GM19240 (cell line): ENCODE measurements at regions not wholly inside any gene's neighbourhood (a gene's known extent, or its start where the extent isn't known, plus 50 kb on each side); places are given as distances from the start of the nearest gene placed in this dataset.
"Not testable (repeated sequence)": the region's sequence is repeated elsewhere in the genome, so short reads cannot be mapped to it uniquely, and the experiment has no call there.

ENCODE experiments used
- DNase-seq: peaks from one replicate; pipeline ENCODE4 v3.0.0; 2011; ENCODE audit warnings: low spot score; ENCODE audit not compliant: insufficient read length

- DNase-seq, result no peak
Observed at GRCh38 chr4:83783215-83783614, 247.3 kb downstream of the GPAT3 start.

- no peak for DNase-seq
Observed at GRCh38 chr4:83782591-83782990, 246.7 kb downstream of the GPAT3 start.

- DNase-seq, result no peak
Observed at GRCh38 chr4:83781434-83781833, 245.5 kb downstream of the GPAT3 start.

GRCh38 chr4:83780053-83780733, 244.3 kb downstream of the GPAT3 start:
- no peak for DNase-seq

GRCh38 chr4:83779103-83780052, 243.5 kb downstream of the GPAT3 start:
- DNase-seq, result no peak

- DNase-seq, result no peak
Observed at GRCh38 chr4:83772685-83773084, 236.8 kb downstream of the GPAT3 start.

- peak; percentile 3 for DNase-seq
Observed at GRCh38 chr4:83771113-83771705, 235.3 kb downstream of the GPAT3 start.

- DNase-seq, result no peak
Observed at GRCh38 chr4:83768146-83768545, 232.2 kb downstream of the GPAT3 start.

GRCh38 chr4:83767067-83767466, 231.2 kb downstream of the GPAT3 start:
- DNase-seq, result no peak

- DNase-seq, result no peak
Observed at GRCh38 chr4:83759611-83760010, 223.7 kb downstream of the GPAT3 start.

- DNase-seq, result no peak
Observed at GRCh38 chr4:83758285-83758684, 222.4 kb downstream of the GPAT3 start.

GRCh38 chr4:83757121-83757621, 221.3 kb downstream of the GPAT3 start:
- no peak for DNase-seq

- DNase-seq, result no peak
Observed at GRCh38 chr4:83753260-83753659, 217.4 kb downstream of the GPAT3 start.

GRCh38 chr4:83751336-83751949, 215.5 kb downstream of the GPAT3 start:
- DNase-seq, result no peak

- DNase-seq, result no peak
Observed at GRCh38 chr4:83748711-83749110, 212.8 kb downstream of the GPAT3 start.

GRCh38 chr4:83738895-83739294, 203.0 kb downstream of the GPAT3 start:
- no peak for DNase-seq

GRCh38 chr4:83734576-83734975, 198.7 kb downstream of the GPAT3 start:
- no peak for DNase-seq

- no peak for DNase-seq
Observed at GRCh38 chr4:83732114-83732635, 196.3 kb downstream of the GPAT3 start.

GRCh38 chr4:83731609-83732008, 195.7 kb downstream of the GPAT3 start:
- DNase-seq, result no peak

- not testable (repeated sequence) for DNase-seq
Observed at GRCh38 chr4:83730958-83731357, 195.1 kb downstream of the GPAT3 start.

- no peak for DNase-seq
Observed at GRCh38 chr4:83728191-83728590, 192.3 kb downstream of the GPAT3 start.
